KOPT-K1 (cell line): ENCODE measurements at regions not wholly inside any gene's neighbourhood (a gene's known extent, or its start where the extent isn't known, plus 50 kb on each side); places are given as distances from the start of the nearest gene placed in this dataset.
"Not testable (repeated sequence)": the region's sequence is repeated elsewhere in the genome, so short reads cannot be mapped to it uniquely, and the experiment has no call there.

Experiments
- H3K27ac ChIP-seq: fragments of 200-600 bp; sonication (generic); 2 replicates; pipeline ENCODE4 v1.5.1; 2016; ENCODE audit warnings: antibody characterized with exemption, mild to moderate bottlenecking, low read depth, low read length; ENCODE audit not compliant: poor library complexity, severe bottlenecking
- H3K36me3 ChIP-seq: fragments of 200-600 bp; sonication (generic); 2 replicates; pipeline ENCODE4 v1.5.1; 2017; ENCODE audit warnings: antibody characterized with exemption, mild to moderate bottlenecking, low read length, moderate library complexity; ENCODE audit not compliant: insufficient read depth
- H3K9me3 ChIP-seq: fragments of 200-600 bp; sonication (generic); 2 replicates; pipeline ENCODE4 v1.5.1; 2017; ENCODE audit warnings: antibody characterized with exemption, low read length, mild to moderate bottlenecking; ENCODE audit not compliant: insufficient read depth, poor library complexity, severe bottlenecking

DNA sequence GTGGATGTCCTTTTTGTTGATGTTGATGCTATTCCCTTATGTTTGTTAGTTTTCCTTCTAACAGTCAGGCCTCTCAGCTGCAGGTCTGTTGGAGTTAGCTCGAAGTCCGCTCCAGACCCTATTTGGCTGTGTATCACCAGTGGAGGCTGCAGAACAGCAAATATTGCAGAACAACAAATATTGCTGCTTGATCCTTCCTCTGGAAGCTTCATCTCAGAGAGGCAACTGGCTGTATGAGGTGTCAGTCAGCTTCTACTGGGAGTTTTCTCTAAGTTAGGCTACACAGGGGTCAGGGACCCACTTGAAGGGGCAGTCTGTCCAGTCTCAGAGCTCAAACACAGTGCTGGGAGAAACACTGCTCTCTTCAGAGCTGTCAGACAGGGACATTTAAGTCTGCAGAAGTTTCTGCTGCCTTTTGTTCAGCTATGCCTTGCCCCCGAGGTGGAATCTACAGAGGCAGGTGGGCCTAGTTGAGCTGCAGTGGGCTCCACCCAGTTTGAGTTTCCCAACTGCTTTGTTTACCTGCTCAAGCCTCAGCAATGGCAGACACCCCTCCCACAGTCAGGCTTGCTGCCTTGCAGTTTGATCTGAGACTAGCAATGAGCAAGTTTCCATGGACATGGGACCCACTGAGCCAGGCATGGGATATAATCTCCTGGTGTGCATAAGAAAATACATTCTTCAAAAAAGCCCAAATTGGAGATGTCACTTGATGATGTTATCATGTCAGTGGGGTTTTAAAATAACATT, 99.5 kb downstream of the KDM5D start:
- Histone ChIP-seq H3K9me3 (no peaks in the 10 kb centered on the region), H3K36me3 (no peaks in the 10 kb centered on the region), H3K27ac (no peak overlapping the region)

DNA sequence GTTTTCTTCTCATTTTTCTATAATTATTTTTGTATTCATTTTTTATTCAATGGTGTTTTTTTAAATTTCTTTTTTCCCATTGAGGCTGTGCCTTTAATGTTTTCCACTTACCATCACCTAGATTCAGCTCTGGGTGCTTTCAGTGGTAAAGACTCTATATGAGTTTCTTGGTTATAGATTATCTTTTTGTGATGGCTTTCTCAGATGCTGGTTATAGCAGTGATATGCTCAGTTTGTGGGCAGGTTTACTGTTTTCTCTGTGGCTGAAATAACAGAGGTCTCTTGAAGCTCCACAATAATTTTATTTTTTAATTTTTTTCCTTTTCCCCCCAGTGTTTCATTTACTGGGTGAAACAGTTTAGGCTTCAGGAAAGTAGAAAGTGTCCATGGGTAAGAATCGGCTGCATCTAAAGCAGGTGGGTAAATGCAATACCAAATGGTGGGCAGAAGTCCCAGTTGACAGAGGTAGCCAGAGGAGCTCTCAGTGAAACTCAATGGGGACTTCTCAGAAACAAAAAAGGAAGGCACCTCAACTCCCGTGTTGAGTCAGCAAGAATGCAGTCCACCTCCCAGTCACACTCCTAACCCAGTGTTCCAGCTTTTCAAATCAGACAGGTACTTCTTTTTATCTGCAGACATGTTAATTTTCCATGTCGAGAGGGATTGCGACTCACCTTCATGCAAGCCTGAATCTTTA, 106.7 kb downstream of the KDM5D start:
- Histone ChIP-seq H3K27ac (no peak overlapping the region), H3K9me3 (no peaks in the 10 kb centered on the region), H3K36me3 (no peaks in the 10 kb centered on the region)

- Histone ChIP-seq H3K9me3 (no peaks in the 10 kb centered on the region), H3K27ac (no peak overlapping the region), H3K36me3 (no peaks in the 10 kb centered on the region)
These were observed 115.6 kb downstream of the KDM5D start for GRCh38 chrY:19628926-19629325.

GRCh38 chrY:19622392-19622791, 122.1 kb downstream of the KDM5D start:
- no peak overlapping the region for H3K27ac ChIP-seq
- H3K36me3 ChIP-seq = no peaks in the 10 kb centered on the region
- H3K9me3 ChIP-seq = no peaks in the 10 kb centered on the region

- no peaks in the 10 kb centered on the region for H3K9me3 ChIP-seq
These were observed 122.8 kb downstream of the KDM5D start for GRCh38 chrY:19621756-19622155.

GRCh38 chrY:19601113-19601512, 143.4 kb downstream of the KDM5D start:
- H3K27ac ChIP-seq = no peak overlapping the region
- no peaks in the 10 kb centered on the region for H3K9me3 ChIP-seq
- peaks cover 95% of the 10 kb centered on the region for H3K36me3 ChIP-seq

More at GRCh38 chrY:19621756-19622155, 122.8 kb downstream of the KDM5D start:
- Histone ChIP-seq H3K27ac (no peak overlapping the region), H3K36me3 (no peaks in the 10 kb centered on the region)

- Histone ChIP-seq H3K9me3 (no peaks in the 10 kb centered on the region), H3K36me3 (peaks cover 95% of the 10 kb centered on the region), H3K27ac (no peak overlapping the region)
These were observed 143.8 kb downstream of the KDM5D start for GRCh38 chrY:19600711-19601110.

DNA sequence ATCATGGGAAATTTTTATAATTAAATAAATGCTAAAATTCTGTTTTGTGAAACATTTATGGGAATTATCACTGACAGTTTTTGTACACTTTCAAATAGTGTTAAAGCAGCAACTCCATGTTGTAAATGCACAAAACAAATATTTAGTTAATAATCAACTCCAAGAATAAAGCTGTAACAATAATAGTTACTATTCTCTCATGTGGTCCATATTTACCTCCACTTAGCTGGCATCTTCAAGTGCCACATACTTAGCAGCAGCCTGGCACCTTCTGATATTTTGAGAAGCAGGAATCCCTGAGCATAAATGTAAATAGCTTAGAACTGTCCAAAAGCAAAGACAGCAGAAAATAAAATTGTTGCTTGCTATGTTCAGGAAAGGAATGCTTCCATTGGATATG, 154.3 kb downstream of the KDM5D start:
- H3K9me3 ChIP-seq = no peaks in the 10 kb centered on the region
- H3K36me3 ChIP-seq = peaks cover 91% of the 10 kb centered on the region
- H3K27ac ChIP-seq = no peak overlapping the region

DNA sequence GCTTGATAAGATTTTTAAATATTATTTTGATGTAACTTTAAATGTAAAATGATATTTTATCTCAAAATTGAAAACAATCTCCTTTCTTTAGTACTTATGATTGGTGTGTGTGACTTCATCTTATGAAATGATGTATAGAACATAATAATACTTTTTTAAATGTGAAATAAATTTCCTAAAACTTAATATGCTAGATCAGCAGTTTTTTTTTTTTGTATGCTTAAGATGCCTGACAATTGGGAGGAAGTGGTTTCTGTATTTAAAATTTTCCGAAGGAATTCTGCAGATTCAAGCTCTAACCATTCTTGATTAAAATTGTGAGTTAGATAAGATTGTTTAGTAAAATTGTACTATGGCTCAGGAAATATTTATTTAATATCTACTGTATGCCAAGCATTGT, 154.9 kb downstream of the KDM5D start:
- no peaks in the 10 kb centered on the region for H3K9me3 ChIP-seq
- no peak overlapping the region for H3K27ac ChIP-seq
- peaks cover 87% of the 10 kb centered on the region for H3K36me3 ChIP-seq

GRCh38 chrY:19587311-19587710, 157.2 kb downstream of the KDM5D start:
- Histone ChIP-seq H3K9me3 (no peaks in the 10 kb centered on the region), H3K36me3 (peaks cover 64% of the 10 kb centered on the region), H3K27ac (peak overlapping the region; percentile 40)

GRCh38 chrY:19580990-19581389, 163.5 kb downstream of the KDM5D start:
- H3K9me3 ChIP-seq = not testable (repeated sequence)
- Histone ChIP-seq H3K36me3 (peaks cover 40% of the 10 kb centered on the region), H3K27ac (peak overlapping the region; percentile 93)

GRCh38 chrY:19578281-19578874, 166.1 kb downstream of the KDM5D start:
- peaks cover 65% of the 10 kb centered on the region for H3K36me3 ChIP-seq
- H3K9me3 ChIP-seq = no peaks in the 10 kb centered on the region
- H3K27ac ChIP-seq = peak overlapping the region; percentile 93

- H3K27ac ChIP-seq = peak overlapping the region; percentile 93
- H3K36me3 ChIP-seq = peaks cover 68% of the 10 kb centered on the region
- no peaks in the 10 kb centered on the region for H3K9me3 ChIP-seq
These were observed 167.3 kb downstream of the KDM5D start for GRCh38 chrY:19577250-19577649.

DNA sequence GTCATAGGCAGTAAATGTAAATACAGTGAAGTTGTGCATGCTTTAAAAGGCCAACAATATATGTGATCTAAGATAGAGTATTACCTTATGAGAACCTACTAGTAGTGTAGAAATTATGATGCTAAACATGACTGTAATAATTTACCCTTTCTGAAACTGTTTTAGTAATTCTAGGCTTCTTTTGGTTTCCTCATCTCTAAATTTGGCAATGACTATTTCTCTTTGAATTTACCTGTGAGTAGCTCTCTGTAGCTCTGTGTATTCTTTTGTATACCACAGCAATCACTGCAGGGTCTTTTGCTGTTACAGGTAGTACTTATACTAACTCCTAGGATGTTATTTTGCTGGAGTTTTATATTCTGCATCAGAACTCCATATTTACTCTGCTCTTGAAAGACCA, 169.6 kb downstream of the KDM5D start:
- H3K27ac ChIP-seq = peak overlapping the region; percentile 43
- no peaks in the 10 kb centered on the region for H3K9me3 ChIP-seq
- H3K36me3 ChIP-seq = peaks cover 72% of the 10 kb centered on the region

DNA sequence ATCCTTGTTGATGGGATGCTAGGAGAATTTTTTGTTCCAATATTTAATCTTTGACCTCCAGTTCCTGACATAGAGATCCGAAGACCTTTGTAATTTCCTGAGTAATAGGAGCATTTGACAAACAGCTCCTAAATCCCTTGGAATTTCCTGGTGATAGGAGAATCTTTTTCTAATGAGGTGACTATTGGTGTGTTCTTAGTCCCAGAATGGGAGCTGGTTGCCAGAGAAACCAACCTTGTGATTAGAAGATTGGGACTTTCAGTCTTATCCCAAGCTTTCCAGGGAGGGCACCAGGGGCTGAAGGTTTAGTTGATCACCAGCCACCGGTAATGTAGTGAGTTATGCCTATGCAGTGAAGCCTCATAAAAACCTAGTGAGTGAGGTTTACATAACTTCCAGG, 170.9 kb downstream of the KDM5D start:
- Histone ChIP-seq H3K9me3 (no peaks in the 10 kb centered on the region), H3K27ac (peak overlapping the region; percentile 43), H3K36me3 (peaks cover 59% of the 10 kb centered on the region)
